IPS DF 4.7 (cell line): ENCODE measurements at regions not wholly inside any gene's neighbourhood (a gene's known extent, or its start where the extent isn't known, plus 50 kb on each side); places are given as distances from the start of the nearest gene placed in this dataset.
"Not testable (repeated sequence)": the region's sequence is repeated elsewhere in the genome, so short reads cannot be mapped to it uniquely, and the experiment has no call there.

Experiments used
- DNase-seq: peaks from one replicate; pipeline ENCODE4 v3.0.0-alpha.2; 2013; ENCODE audit warnings: low spot score; ENCODE audit errors: extremely low read depth

- no peak for DNase-seq
Observed at GRCh38 chr2:7670905-7671641, 753.9 kb downstream of the RNF144A start.

DNA sequence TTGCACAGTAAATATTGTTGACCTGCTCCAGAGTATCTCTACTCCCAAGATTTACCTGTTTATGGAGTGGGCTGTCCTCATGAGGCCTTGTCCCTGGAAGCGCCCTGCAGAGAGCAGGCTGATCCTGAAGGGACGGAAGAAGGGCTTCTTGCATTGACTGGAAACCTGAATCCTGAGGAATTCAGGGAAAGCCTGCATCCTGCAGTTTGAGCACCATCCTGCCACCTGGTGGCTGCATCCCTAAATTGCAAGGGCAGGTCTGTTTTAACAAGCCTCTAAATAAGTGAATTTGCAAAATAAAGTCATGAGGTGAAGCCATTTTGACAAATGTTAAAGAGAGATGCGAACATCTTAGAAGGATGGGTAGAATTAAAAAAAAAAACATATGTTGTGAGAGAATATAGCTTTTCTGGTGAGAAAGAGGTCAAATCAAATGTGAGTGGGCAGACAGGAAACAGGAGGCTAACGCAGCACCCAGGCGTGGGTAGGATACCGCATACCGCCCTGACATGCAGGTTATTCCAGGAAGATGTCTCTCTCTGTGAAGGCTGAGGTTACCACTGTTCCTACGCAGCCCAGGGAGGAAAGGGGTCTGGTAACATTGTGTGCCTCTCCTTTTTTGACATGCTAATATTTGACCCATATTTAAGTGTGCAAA lies 754.9 kb downstream of the RNF144A start:
- peak; percentile 95 for DNase-seq

GRCh38 chr2:7672685-7673071 lies 755.5 kb downstream of the RNF144A start:
- DNase-seq, result no peak

- no peak for DNase-seq
Observed at GRCh38 chr2:7673101-7673500, 755.9 kb downstream of the RNF144A start.

GRCh38 chr2:7673853-7674252 lies 756.6 kb downstream of the RNF144A start:
- no peak for DNase-seq

GRCh38 chr2:7674606-7675005 lies 757.4 kb downstream of the RNF144A start:
- DNase-seq, result no peak

DNA sequence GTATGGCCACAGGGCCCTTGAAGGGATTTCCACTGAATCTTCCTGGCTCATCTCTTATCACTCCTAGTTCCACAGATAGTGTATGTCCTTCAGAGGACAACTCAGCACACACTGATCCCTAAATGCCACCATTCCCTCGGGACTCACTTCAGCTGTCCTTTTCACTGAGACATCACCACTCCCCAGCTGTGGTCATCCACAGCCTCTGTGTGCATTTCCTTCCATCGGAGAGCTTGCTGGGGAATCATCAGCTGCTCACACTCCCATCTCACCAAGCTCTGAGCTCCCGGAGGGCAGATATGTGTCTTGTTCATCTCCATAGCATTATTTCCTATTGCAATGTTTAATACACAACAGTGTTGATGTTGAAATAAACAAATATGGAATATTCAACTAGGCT lies 759.5 kb downstream of the RNF144A start:
- DNase-seq, result no peak

DNA sequence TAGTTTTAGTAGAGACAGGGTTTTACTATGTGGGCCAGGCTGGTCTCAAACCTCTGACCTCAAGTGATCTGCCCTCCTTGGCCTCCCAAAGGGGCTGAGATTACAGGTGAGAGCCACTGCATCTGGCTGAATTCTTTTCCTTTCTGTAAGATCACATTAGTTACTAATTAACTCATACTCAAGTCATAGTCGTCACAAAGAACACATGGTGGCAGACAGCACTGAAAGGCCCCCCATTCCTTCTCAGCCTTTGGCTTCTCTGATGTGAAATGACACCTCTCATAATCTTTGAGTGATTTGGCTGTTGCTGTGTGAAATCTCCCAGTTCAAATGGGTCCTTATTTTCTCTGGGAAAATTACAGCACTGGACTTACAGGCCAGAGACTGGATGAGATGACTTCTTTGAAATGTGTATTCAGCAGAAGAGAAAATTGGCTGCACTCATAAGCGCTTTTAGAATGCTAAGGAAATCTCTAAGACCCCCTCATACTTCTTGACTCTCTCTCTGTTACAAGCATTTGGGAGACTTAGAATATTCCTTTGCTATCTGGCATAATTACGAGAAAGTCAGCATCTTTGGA lies 764.8 kb downstream of the RNF144A start:
- DNase-seq, result no peak

GRCh38 chr2:7683196-7683595 lies 766.0 kb downstream of the RNF144A start:
- DNase-seq, result no peak

DNA sequence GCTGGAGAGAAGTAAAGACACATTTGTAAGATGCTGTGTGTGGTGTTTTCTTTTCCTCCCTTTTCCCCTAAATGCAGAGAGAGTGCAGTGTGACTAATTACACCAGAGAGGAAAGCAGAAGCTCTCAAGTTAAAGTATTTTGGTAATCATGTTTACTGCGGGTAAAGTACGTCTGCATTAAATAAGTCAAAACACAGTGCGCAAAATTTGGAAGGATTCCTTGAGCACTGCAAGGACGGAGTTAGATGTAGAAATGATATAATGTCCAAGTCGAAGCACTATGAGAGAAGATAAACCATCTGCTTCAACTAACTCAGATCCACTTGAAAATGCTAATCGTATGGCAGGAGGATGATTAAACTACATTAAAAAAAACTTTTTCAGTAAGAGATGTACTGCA lies 766.5 kb downstream of the RNF144A start:
- no peak for DNase-seq

GRCh38 chr2:7685342-7686015 lies 768.3 kb downstream of the RNF144A start:
- DNase-seq, result no peak

DNA sequence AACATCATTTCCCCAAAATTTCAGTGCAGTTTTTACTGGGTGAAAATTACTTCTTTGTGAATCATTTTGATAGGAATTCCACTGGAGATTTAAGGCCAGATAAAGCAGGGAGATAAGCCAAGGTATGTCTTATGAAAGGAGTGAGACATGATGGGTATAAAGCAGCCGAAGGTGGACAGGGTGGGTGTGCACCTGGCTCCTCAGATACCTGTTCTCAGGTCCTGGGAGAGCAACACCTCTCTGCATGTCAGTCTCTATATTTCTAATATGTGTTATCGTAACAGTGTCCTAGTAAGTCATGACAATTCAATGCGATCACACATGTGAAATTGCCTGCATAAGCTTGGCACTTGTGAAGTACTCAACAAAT lies 768.8 kb downstream of the RNF144A start:
- no peak for DNase-seq

DNA sequence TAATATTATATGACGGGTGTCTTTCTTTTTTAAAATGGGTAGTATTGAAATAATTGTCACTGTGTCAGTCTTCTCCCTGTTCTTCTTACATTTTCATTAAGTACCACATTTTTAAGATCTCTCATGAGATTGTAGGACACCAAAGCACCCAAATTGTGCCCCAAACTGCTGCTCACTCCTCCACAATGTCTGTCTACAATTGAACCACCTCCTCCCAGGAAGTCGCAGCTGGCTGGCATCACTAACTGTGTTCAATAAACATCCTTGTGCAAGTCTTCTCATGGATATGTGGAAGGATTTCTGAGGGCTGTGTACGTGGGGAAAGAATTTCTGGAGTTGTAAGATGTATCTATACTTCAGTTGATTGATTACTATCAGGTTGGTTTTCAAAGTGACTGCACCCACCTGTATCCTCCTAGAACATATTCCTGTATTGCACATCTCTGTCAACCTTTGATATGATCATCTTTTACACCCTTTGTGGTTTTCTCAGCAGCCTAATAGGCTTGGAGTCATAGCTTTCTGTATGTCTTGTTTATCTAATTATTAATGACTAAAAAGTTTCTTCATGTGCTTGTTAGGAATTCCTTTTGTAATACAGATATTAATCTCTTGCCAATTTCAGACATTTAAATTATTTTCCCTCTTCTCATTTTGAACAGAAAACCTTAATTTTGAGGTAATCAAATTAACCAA lies 774.9 kb downstream of the RNF144A start:
- DNase-seq, result no peak

DNA sequence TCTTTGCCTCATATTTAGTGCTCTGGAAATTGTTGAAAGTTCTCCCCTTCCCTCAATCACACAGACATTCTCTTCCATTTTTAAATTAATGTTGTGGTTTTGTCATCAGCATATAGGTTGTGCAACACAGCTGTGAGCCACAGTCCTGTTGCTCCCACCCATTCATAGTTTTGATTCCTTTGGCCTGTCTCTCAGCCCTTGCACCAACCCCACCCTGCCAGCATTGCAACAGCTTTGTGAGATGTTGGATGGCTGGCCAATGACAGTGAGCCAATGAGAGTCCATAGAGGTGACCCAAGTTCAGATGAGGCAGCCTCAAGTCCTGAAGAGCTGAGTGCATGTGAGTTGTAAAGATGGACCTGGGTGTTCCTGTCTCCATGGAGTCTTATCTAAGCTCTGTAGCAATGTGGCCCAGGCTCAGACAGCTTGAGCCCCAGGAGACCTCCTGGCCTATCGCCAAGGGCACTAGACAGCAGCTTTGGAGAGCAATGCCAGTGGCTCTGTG lies 775.5 kb downstream of the RNF144A start:
- no peak for DNase-seq

DNA sequence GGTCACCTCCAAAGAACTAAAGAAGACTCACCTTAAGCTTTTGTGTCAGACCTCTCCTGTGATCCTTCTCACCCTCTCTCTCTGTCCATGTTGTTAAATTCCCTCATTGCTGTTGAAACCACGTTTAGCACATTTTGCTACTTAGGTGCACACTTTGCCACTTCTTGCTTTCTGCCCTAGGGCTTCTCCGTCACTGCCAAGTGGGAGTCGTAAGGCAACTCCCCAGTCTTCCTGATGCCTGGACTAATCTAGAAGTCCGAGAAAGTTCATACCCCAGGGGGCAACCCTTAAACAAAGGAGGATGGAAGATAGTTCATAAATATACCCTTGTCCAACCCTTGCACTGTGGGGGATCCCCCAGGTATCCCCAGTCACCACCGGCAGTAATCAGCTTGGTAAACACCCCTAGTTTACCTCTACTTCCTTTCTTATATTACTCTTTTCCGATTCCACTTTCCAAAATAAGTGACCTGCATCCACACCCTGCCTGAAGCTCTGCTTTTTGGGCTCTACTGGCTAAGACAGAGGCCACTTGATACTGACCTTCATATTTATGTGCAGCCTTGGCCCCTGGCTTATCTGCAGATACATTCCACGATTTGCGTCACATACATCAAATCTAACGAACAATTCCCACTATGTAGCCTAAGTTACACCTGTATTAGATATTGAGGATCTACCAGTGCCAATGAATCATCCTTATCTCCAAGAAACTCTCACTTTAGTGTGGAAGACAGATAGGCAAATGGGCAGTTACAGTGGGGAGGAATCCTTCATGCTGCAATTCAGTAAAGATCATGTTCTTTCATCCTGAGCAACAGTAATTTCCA lies 776.2 kb downstream of the RNF144A start:
- no peak for DNase-seq

DNA sequence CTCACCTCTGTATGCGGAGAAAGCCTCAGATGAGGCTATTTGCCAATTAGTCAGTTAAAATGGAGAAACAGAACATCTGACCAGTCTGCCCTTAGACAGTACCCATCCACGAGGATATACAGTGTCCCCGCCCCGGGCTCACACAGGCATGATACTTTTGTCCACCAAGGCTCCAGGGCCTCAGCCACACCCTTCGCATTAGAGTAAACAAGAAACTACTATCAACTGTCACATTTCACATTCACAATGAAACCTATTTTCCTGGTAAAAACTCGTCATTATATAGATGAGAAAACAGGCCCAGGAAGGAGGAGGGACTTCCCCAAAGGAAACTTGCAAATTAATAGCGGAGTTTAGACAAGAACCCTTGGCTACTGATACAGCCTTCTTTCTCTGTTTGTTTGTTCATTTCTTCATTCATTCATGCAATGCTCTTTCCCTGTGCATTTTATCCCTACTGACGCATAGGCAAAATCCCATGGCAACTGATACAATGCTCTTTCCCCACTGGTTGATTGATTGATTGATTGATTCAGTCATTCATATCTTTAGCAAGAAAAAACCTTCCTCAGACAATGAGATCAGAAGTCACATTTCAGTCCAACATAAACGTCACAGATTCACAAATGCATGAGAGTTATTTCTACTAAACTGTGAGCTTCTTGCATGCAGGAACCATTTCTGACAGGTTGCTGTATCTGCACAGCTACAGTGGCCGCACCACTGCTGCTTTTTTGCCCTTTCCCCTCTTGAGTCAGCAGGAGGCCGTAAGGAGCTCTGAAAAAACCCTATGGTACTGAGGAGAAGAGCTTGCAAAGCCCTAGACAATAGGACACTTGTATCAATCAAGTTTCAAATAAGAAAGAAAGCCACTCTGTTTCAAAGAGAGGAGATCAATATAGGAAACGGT lies 777.1 kb downstream of the RNF144A start:
- no peak for DNase-seq

GRCh38 chr2:7696556-7696955 lies 779.3 kb downstream of the RNF144A start:
- DNase-seq, result not testable (repeated sequence)

DNA sequence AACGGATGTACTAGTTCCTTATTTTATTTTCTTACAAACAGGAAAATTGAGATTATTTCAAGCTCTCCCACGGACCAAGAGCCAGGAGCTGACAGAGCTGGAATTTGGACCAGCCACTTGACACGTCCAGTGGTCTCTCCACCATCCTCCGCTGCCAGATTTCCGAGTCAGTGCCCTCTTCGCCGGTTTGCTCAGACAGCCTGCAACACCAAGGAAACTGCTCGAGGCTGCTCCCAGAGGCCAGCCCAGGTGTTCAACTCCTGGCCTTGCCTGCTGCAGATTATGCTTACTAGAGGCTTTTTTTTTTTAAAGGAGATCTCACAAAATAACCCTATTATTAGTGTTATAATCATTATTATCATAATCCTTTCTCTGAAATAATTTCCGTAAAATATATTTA lies 779.8 kb downstream of the RNF144A start:
- DNase-seq, result no peak

GRCh38 chr2:7701791-7702190 lies 784.6 kb downstream of the RNF144A start:
- no peak for DNase-seq

DNA sequence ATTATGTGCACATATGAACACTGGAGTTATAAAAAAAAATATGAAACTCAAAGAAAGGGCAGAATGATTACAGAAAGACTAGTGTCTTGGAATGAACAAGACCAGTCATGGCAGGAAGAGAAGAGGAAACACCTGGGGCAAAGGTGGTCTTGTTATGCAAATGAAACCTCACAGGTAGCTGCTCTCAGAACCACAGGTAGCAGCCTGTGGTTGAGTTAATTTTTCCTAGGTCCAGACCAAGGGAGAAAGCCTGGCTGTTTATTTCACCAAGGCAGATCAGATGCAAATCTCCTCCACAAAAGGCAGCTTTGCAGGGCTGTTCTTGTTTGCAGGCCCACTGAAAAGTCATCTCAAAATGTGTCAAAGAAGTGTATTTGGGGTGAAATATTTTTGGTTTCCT lies 785.8 kb downstream of the RNF144A start:
- DNase-seq, result no peak
